H9 (cell line): ENCODE measurements at regions not wholly inside any gene's neighbourhood (a gene's known extent, or its start where the extent isn't known, plus 50 kb on each side); places are given as distances from the start of the nearest gene placed in this dataset.

Source experiments
- DNase-seq: peaks from one replicate; pipeline ENCODE4 v3.0.0-alpha.2; 2017
- H2AFZ ChIP-seq: one replicate; pipeline ENCODE4 v1.6.1; 2013; ENCODE audit warnings: mild to moderate bottlenecking, low read length, control low read depth, moderate library complexity
- H2AK5ac ChIP-seq: 2 replicates; pipeline ENCODE4 v1.6.1; 2013; ENCODE audit warnings: low read length, control low read depth, mixed read lengths; ENCODE audit not compliant: insufficient read length
- H2BK120ac ChIP-seq: one replicate; pipeline ENCODE4 v1.6.1; 2013; ENCODE audit warnings: low read depth, mild to moderate bottlenecking, low read length, control low read depth, inconsistent platforms; ENCODE audit not compliant: poor library complexity, severe bottlenecking
- H2BK12ac ChIP-seq: 2 replicates; pipeline ENCODE4 v1.6.1; 2013; ENCODE audit warnings: low read length, control low read depth, mixed read lengths, low read depth; ENCODE audit not compliant: insufficient read length
- H2BK15ac ChIP-seq: 2 replicates; pipeline ENCODE4 v1.6.1; 2013; ENCODE audit warnings: low read depth, low read length, control low read depth
- H2BK20ac ChIP-seq: one replicate; pipeline ENCODE4 v1.6.1; 2013; ENCODE audit warnings: low read depth, mild to moderate bottlenecking, low read length, control low read depth, inconsistent platforms; ENCODE audit not compliant: poor library complexity, severe bottlenecking
- H2BK5ac ChIP-seq: 2 replicates; pipeline ENCODE4 v1.6.1; 2013; ENCODE audit warnings: low read length, control low read depth, mixed read lengths; ENCODE audit not compliant: insufficient read length
- H3K14ac ChIP-seq: 2 replicates; pipeline ENCODE4 v1.6.1; 2013; ENCODE audit warnings: low read length, control low read depth; ENCODE audit not compliant: insufficient read depth
- H3K18ac ChIP-seq: 2 replicates; pipeline ENCODE4 v1.6.1; 2013; ENCODE audit warnings: low read depth, mild to moderate bottlenecking, mixed read lengths, low read length, control low read depth; ENCODE audit not compliant: insufficient read length
- H3K23ac ChIP-seq: 2 replicates; pipeline ENCODE4 v1.6.1; 2013; ENCODE audit warnings: low read length, control low read depth, mixed read lengths, low read depth; ENCODE audit not compliant: insufficient read length
- H3K23me2 ChIP-seq: 2 replicates; pipeline ENCODE4 v1.6.1; 2013; ENCODE audit warnings: low read depth, mild to moderate bottlenecking, mixed read lengths, low read length, control low read depth; ENCODE audit not compliant: insufficient read length, poor library complexity, severe bottlenecking
- H3K27ac ChIP-seq: 2 replicates; pipeline ENCODE4 v1.5.1; 2013; ENCODE audit warnings: low read length, control low read depth, mixed read lengths, low read depth; ENCODE audit not compliant: insufficient read length
- H3K27me3 ChIP-seq: 2 replicates; pipeline ENCODE4 v1.6.1; 2013; ENCODE audit warnings: low read length, control low read depth, inconsistent platforms; ENCODE audit not compliant: insufficient read depth
- H3K4ac ChIP-seq: 2 replicates; pipeline ENCODE4 v1.6.1; 2013; ENCODE audit warnings: low read depth, mild to moderate bottlenecking, control low read depth, inconsistent platforms, low read length, moderate library complexity
- H3K4me1 ChIP-seq: 2 replicates; pipeline ENCODE4 v1.6.1; 2013; ENCODE audit warnings: low read length, control low read depth, inconsistent platforms; ENCODE audit not compliant: insufficient read depth
- H3K4me2 ChIP-seq: 2 replicates; pipeline ENCODE4 v1.6.1; 2013; ENCODE audit warnings: low read length, control low read depth, mixed read lengths; ENCODE audit not compliant: insufficient read length, insufficient read depth
- H3K56ac ChIP-seq: 2 replicates; pipeline ENCODE4 v1.6.1; 2013; ENCODE audit warnings: low read depth, mild to moderate bottlenecking, mixed read lengths, low read length, control low read depth; ENCODE audit not compliant: insufficient read length
- H3K79me1 ChIP-seq: 2 replicates; pipeline ENCODE4 v1.6.1; 2013; ENCODE audit warnings: low read depth, mild to moderate bottlenecking, moderate library complexity, low read length, control low read depth, inconsistent platforms; ENCODE audit not compliant: insufficient read depth, poor library complexity, severe bottlenecking
- H3K79me2 ChIP-seq: 2 replicates; pipeline ENCODE4 v1.6.1; 2013; ENCODE audit warnings: low read length, control low read depth, inconsistent platforms; ENCODE audit not compliant: insufficient read depth
- H3K9ac ChIP-seq: 2 replicates; pipeline ENCODE4 v1.6.1; 2013; ENCODE audit warnings: low read length, control low read depth, mixed read lengths; ENCODE audit not compliant: insufficient read length; ENCODE audit errors: extremely low read depth
- H3K9me3 ChIP-seq: one replicate; pipeline ENCODE4 v1.6.1; 2013; ENCODE audit warnings: low read depth, low read length, inconsistent platforms; ENCODE audit not compliant: control insufficient read depth
- H3T11ph ChIP-seq: one replicate; pipeline ENCODE4 v1.6.1; 2013; ENCODE audit warnings: mild to moderate bottlenecking, low read length, control low read depth, inconsistent platforms
- H4K20me1 ChIP-seq: one replicate; pipeline ENCODE4 v1.6.1; 2013; ENCODE audit not compliant: control insufficient read depth, insufficient read length, insufficient read depth
- H4K5ac ChIP-seq: 2 replicates; pipeline ENCODE4 v1.6.1; 2013; ENCODE audit warnings: low read depth, mild to moderate bottlenecking, mixed read lengths, low read length, control low read depth; ENCODE audit not compliant: insufficient read length
- H4K8ac ChIP-seq: replicated peaks from 2 replicates; pipeline ENCODE4 v1.6.1; 2013; ENCODE audit warnings: low read length, control low read depth, mixed read lengths, low read depth; ENCODE audit not compliant: insufficient read length
- H4K91ac ChIP-seq: 2 replicates; pipeline ENCODE4 v1.6.1; 2013; ENCODE audit warnings: low read depth, mild to moderate bottlenecking, moderate library complexity, mixed read lengths, low read length, control low read depth; ENCODE audit not compliant: insufficient read length
- H3K27ac Mint-ChIP-seq, 3 experiments: 2 replicates in 2 of 3; 3 replicates in 1 of 3; pipeline ENCODE4 v1.8.0; 2020 to 2021; ENCODE audit warnings: mixed read lengths in 3 of 3, mild to moderate bottlenecking in 1 of 3, moderate library complexity in 1 of 3
- H3K27me3 Mint-ChIP-seq: 2 replicates; pipeline ENCODE4 v1.8.0; 2021; ENCODE audit warnings: low read depth, mild to moderate bottlenecking, moderate library complexity, mixed read lengths
- H3K36me3 Mint-ChIP-seq, 3 experiments: 2 replicates in 2 of 3; 3 replicates in 1 of 3; pipeline ENCODE4 v1.8.0; 2020 to 2021; ENCODE audit warnings: low read depth in 3 of 3, mixed read lengths in 3 of 3; ENCODE audit not compliant: insufficient read depth in 1 of 3
- H3K4me1 Mint-ChIP-seq, 2 experiments: 2 replicates each; pipeline ENCODE4 v1.8.0; 2020; ENCODE audit warnings: mixed read lengths in 2 of 2
- H3K4me3 Mint-ChIP-seq, 2 experiments: 2 replicates in 1 of 2; 3 replicates in 1 of 2; pipeline ENCODE4 v1.8.0; 2020 to 2021; ENCODE audit warnings: mild to moderate bottlenecking in 2 of 2, mixed read lengths in 2 of 2, moderate library complexity in 1 of 2
- H3K9me3 Mint-ChIP-seq, 2 experiments: 2 replicates in 1 of 2; 3 replicates in 1 of 2; pipeline ENCODE4 v1.8.0; 2020; ENCODE audit warnings: mild to moderate bottlenecking in 2 of 2, mixed read lengths in 2 of 2, moderate library complexity in 1 of 2
- TF ChIP-seq, protein P1 (sequence below): fragments of 200-600 bp; sonication (generic); conservative IDR thresholded peaks from 3 replicates; pipeline ENCODE4 v1.8.0; 2021; ENCODE audit warnings: antibody characterized with exemption, mild to moderate bottlenecking

DNA sequence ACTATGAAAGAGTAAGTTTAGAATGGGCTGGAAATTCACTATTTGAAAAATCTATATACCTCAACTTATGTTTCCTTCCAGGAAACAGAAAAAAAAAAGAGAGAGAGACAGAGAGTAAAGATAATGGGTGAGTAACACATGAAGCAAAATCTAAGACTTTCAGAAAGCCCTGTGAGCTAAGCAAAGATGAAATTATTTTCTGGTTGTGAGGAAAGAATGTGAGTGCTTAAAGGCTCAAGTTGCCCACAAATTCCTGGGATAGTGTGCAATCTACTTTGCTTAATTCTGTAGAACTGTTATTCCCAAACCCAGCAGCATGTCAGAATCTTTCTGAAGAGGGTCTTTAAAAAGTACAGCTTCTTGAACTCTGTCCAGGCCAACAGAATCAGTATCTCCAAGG lies 337.7 kb upstream of the AGTR1 start:
- Histone ChIP-seq H3K4ac (no peak overlapping the region), H3K9ac (no peak overlapping the region), H4K20me1 (no peaks in the 10 kb centered on the region), H3K79me2 (no peaks in the 10 kb centered on the region), H2BK20ac (no peak overlapping the region), H4K5ac (no peak overlapping the region), H2BK5ac (no peak overlapping the region), H2BK12ac (no peak overlapping the region), H3K23me2 (no peaks in the 10 kb centered on the region), H3K14ac (no peak overlapping the region), H4K91ac (no peak overlapping the region), H4K8ac (no peak overlapping the region), H3K79me1 (no peaks in the 10 kb centered on the region), H3K9me3 (no peaks in the 10 kb centered on the region), H3K27ac (no peak overlapping the region), H2BK120ac (no peak overlapping the region), H2AK5ac (no peak overlapping the region), H3K56ac (no peak overlapping the region), H3K27me3 (no peaks in the 10 kb centered on the region), H3K23ac (no peak overlapping the region), H2BK15ac (no peak overlapping the region), H3T11ph (no peak overlapping the region), H2AFZ (no peak overlapping the region), H3K4me2 (no peak overlapping the region), H3K18ac (no peak overlapping the region), H3K4me1 (no peaks in the 10 kb centered on the region)
- H3K9me3 Mint-ChIP-seq, result peaks cover 2% of the 10 kb centered on the region in 2 experiments; a peak in 2 of 5 replicates
- H3K27me3 Mint-ChIP-seq, result no peaks in the 10 kb centered on the region
- TF ChIP-seq, protein P1, sequence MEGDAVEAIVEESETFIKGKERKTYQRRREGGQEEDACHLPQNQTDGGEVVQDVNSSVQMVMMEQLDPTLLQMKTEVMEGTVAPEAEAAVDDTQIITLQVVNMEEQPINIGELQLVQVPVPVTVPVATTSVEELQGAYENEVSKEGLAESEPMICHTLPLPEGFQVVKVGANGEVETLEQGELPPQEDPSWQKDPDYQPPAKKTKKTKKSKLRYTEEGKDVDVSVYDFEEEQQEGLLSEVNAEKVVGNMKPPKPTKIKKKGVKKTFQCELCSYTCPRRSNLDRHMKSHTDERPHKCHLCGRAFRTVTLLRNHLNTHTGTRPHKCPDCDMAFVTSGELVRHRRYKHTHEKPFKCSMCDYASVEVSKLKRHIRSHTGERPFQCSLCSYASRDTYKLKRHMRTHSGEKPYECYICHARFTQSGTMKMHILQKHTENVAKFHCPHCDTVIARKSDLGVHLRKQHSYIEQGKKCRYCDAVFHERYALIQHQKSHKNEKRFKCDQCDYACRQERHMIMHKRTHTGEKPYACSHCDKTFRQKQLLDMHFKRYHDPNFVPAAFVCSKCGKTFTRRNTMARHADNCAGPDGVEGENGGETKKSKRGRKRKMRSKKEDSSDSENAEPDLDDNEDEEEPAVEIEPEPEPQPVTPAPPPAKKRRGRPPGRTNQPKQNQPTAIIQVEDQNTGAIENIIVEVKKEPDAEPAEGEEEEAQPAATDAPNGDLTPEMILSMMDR, result no peak
- no peaks in the 10 kb centered on the region for H3K4me1 Mint-ChIP-seq
- no peak overlapping the region for H3K4me3 Mint-ChIP-seq
- no peak overlapping the region for H3K27ac Mint-ChIP-seq
- no peak for DNase-seq
- H3K36me3 Mint-ChIP-seq, result peaks cover 0 to 4% (median 0%) of the 10 kb centered on the region in 3 experiments; a peak in 1 of 7 replicates
